Adrenal gland (tissue), 9 donors: ENCODE measurements at regions not wholly inside any gene's neighbourhood (a gene's known extent, or its start where the extent isn't known, plus 50 kb on each side); places are given as distances from the start of the nearest gene placed in this dataset.

Experiments
- DNase-seq, 7 donors: peaks; one replicate each; pipeline ENCODE4 v3.0.0-alpha.2; 2019 to 2020
- H3K27ac ChIP-seq, 5 donors: fragments of 200-600 bp; sonication (generic) in 4 of 5; 1 replicate in 3 of 5; 2 replicates in 2 of 5; pipeline versions ENCODE4 v1.5.1 to v1.8.0; 2016 to 2020; ENCODE audit warnings: mild to moderate bottlenecking in 1 of 5
- H3K27me3 ChIP-seq: fragments of 200-600 bp; 2 replicates; pipeline ENCODE4 v1.8.0; 2021
- H3K36me3 ChIP-seq, 2 donors: fragments of 200-600 bp; replicated peaks in 1 of 2; 1 replicate in 1 of 2; 2 replicates in 1 of 2; pipeline versions ENCODE4 v1.5.1 to v1.8.0; 2018 to 2022
- H3K4me1 ChIP-seq, 2 donors: fragments of 200-600 bp; replicated peaks in 1 of 2; 1 replicate in 1 of 2; 2 replicates in 1 of 2; pipeline versions ENCODE4 v1.5.1 to v1.8.0; 2018 to 2021
- H3K4me3 ChIP-seq, 4 donors: fragments of 200-600 bp; sonication (generic) in 3 of 4; one replicate each; pipeline ENCODE4 v1.5.1; 2016 to 2018
- H3K9me3 ChIP-seq, 3 donors: fragments of 200-600 bp; sonication (generic) in 1 of 3; replicated peaks in 1 of 3; 1 replicate in 2 of 3; 2 replicates in 1 of 3; pipeline versions ENCODE4 v1.5.1 to v1.8.0; 2016 to 2021
- POLR2A ChIP-seq, 2 donors: fragments of 450-650 bp; IDR thresholded peaks; one replicate each; pipeline ENCODE4 v1.6.1; 2017; ENCODE audit warnings: antibody characterized with exemption in 2 of 2, mild to moderate bottlenecking in 2 of 2, moderate library complexity in 1 of 2
- WGBS, 4 donors: extraction: QIAGEN DNeasy Blood & Tissue Kit in 2 of 4; methylation state at CpG; one replicate each; pipeline versions ENCODE4 v1.1.5 to v1.1.7; 2013 to 2017; 5-methylcytosine and 5-hydroxymethylcytosine counted together
- intact Hi-C, 2 donors: fragments of 100-400 bp; cut with DNase I; formaldehyde crosslinking; loops; one replicate each; pipeline versions ENCODE4 v1.14.1 to v1.15.0; 2022 to 2023
- TF ChIP-seq, protein P1 (sequence below), 6 experiments: fragments of 450-650 bp in 4 of 6; fragments of 200-600 bp in 2 of 6; sonication (generic) in 1 of 6; IDR thresholded peaks; 1 replicate in 5 of 6; 2 replicates in 1 of 6; pipeline versions ENCODE4 v1.5.1 to v1.8.0; 2016 to 2021; ENCODE audit warnings: antibody characterized with exemption in 6 of 6, mild to moderate bottlenecking in 2 of 6, moderate library complexity in 1 of 6
- donor health status: healthy with polysubstance abuse.
- donor health status: Bipolar disorder and iron deficiency.
- donor health status: DM: yes; HTN: yes; CAD: no.
- donor health status: DM: no; HTN: no; CAD: no.
- donor health status: DM: no; HTN: no; CAD: no.

DNA sequence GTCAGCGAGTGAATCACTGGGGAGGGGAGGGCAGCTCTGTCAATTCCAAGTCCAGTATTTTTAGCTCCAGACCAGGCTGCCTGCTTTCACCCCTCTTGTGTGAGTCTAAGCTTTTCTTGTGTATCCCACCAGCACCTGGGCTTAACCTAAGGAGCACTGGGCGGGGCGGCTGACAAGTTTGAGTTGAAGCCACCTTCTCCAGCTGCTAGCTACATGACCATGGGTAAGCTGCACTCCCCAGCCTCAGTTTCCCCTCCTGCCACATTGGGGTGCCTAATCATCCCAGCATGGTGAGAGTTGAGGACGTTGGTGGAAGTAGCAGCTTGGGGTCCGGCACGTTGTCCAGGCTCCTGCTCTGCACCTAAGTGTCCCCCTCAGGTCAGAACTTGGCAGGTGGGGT, 89.8 kb upstream of the PCBD1 start:
- Histone ChIP-seq H3K4me3 (no peak overlapping the region), H3K27me3 (no peaks in the 10 kb centered on the region), H3K36me3 (no peaks in the 10 kb centered on the region), H3K4me1 (no peaks in the 10 kb centered on the region), H3K9me3 (no peaks in the 10 kb centered on the region), H3K27ac (no peak overlapping the region)
- no peak for DNase-seq
- TF ChIP-seq, protein P1, sequence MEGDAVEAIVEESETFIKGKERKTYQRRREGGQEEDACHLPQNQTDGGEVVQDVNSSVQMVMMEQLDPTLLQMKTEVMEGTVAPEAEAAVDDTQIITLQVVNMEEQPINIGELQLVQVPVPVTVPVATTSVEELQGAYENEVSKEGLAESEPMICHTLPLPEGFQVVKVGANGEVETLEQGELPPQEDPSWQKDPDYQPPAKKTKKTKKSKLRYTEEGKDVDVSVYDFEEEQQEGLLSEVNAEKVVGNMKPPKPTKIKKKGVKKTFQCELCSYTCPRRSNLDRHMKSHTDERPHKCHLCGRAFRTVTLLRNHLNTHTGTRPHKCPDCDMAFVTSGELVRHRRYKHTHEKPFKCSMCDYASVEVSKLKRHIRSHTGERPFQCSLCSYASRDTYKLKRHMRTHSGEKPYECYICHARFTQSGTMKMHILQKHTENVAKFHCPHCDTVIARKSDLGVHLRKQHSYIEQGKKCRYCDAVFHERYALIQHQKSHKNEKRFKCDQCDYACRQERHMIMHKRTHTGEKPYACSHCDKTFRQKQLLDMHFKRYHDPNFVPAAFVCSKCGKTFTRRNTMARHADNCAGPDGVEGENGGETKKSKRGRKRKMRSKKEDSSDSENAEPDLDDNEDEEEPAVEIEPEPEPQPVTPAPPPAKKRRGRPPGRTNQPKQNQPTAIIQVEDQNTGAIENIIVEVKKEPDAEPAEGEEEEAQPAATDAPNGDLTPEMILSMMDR (IDR thresholded peaks at IDR 0.05), result no peak
- no peak for TF ChIP-seq POLR2A (IDR thresholded peaks at IDR 0.05)
- 64 to 93% (median 83%) methylated on average over 4 to 6 of the region's 6 CpGs for WGBS, 4 donors
- intact Hi-C loops, result no loop called here

GRCh38 chr10:70978816-70979480, 90.6 kb upstream of the PCBD1 start:
- Histone ChIP-seq H3K27ac (no peak overlapping the region), H3K4me3 (no peak overlapping the region), H3K36me3 (no peaks in the 10 kb centered on the region), H3K9me3 (no peaks in the 10 kb centered on the region), H3K27me3 (no peaks in the 10 kb centered on the region), H3K4me1 (no peaks in the 10 kb centered on the region)
- intact Hi-C loops, result no loop called here
- TF ChIP-seq, protein P1 (IDR thresholded peaks at IDR 0.05), result no peak
- no peak for TF ChIP-seq POLR2A (IDR thresholded peaks at IDR 0.05)
- 76 to 84% (median 79%) methylated on average over 8 of the region's 8 CpGs for WGBS, 4 donors
- DNase-seq, result no peak

DNA sequence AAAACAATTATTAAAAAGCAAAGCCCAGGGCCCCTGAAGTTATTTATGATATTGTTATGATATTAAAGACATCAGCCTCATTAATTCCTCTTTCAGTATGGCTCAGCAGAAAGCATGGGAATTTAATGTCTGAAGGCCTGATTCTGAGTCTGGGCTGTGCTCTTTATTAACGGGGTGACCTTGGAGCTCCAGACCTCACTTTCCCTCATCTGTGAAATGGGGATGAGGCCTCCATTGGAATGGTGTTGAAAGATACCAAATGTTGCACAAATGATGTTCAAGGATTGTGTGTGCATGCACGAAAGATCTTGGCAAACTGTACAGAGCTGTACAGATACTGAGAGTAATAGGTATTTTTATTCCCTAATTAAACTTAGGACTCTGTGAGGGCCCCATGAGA, 92.3 kb upstream of the PCBD1 start:
- Histone ChIP-seq H3K36me3 (no peaks in the 10 kb centered on the region), H3K27ac (no peak overlapping the region), H3K4me3 (no peak overlapping the region), H3K27me3 (no peaks in the 10 kb centered on the region), H3K9me3 (no peaks in the 10 kb centered on the region), H3K4me1 (no peaks in the 10 kb centered on the region)
- TF ChIP-seq POLR2A (IDR thresholded peaks at IDR 0.05), result no peak
- TF ChIP-seq, protein P1 (IDR thresholded peaks at IDR 0.05), result no peak
- intact Hi-C loops, result no loop called here
- DNase-seq, result no peak
- WGBS, 4 donors, result 80 to 88% (median 84%) methylated on average over 2 of the region's 2 CpGs

GRCh38 chr10:70981171-70981836, 92.9 kb upstream of the PCBD1 start:
- WGBS, 4 donors, result 82 to 96% (median 87%) methylated on average over 4 to 7 of the region's 7 CpGs
- Histone ChIP-seq H3K4me3 (no peak overlapping the region), H3K36me3 (no peaks in the 10 kb centered on the region), H3K4me1 (no peaks in the 10 kb centered on the region), H3K27me3 (no peaks in the 10 kb centered on the region), H3K27ac (no peak overlapping the region), H3K9me3 (no peaks in the 10 kb centered on the region)
- no peak for DNase-seq
- TF ChIP-seq, protein P1 (IDR thresholded peaks at IDR 0.05), result no peak
- TF ChIP-seq POLR2A (IDR thresholded peaks at IDR 0.05), result no peak
- intact Hi-C loops, result no loop called here
